Right forelimb (tissue), 1 donor: ENCODE measurements at regions not wholly inside any gene's neighbourhood (a gene's known extent, or its start where the extent isn't known, plus 50 kb on each side); places are given as distances from the start of the nearest gene placed in this dataset.

Experiments
- DNase-seq: peaks from one replicate; pipeline ENCODE4 v3.0.0-alpha.2; 2018

GRCh38 chr2:180115675-180116074 lies 108.6 kb upstream of the CWC22 start:
- no peak for DNase-seq

- no peak for DNase-seq
These were observed 108.2 kb upstream of the CWC22 start for GRCh38 chr2:180115269-180115668.

GRCh38 chr2:180111901-180112300 lies 104.8 kb upstream of the CWC22 start:
- DNase-seq: no peak

- DNase-seq: no peak
These were observed 103.4 kb upstream of the CWC22 start for GRCh38 chr2:180110469-180110868.

- DNase-seq: no peak
These were observed 94.7 kb upstream of the CWC22 start for GRCh38 chr2:180101846-180102245.

- no peak for DNase-seq
These were observed 92.2 kb upstream of the CWC22 start for GRCh38 chr2:180099308-180099707.

- no peak for DNase-seq
These were observed 78.0 kb upstream of the CWC22 start for GRCh38 chr2:180085144-180085543.

GRCh38 chr2:180077295-180077906 lies 70.3 kb upstream of the CWC22 start:
- DNase-seq: no peak

- DNase-seq: no peak
These were observed 68.8 kb upstream of the CWC22 start for GRCh38 chr2:180075870-180076269.

GRCh38 chr2:180071797-180072196 lies 64.7 kb upstream of the CWC22 start:
- no peak for DNase-seq

- DNase-seq: no peak
These were observed 56.5 kb upstream of the CWC22 start for GRCh38 chr2:180063494-180064092.

- DNase-seq: no peak
These were observed 55.1 kb upstream of the CWC22 start for GRCh38 chr2:180062178-180062577.

GRCh38 chr2:180061546-180061945 lies 54.4 kb upstream of the CWC22 start:
- no peak for DNase-seq

GRCh38 chr2:180061085-180061484 lies 54.0 kb upstream of the CWC22 start:
- no peak for DNase-seq

- no peak for DNase-seq
These were observed 51.9 kb upstream of the CWC22 start for GRCh38 chr2:180058993-180059392.

GRCh38 chr2:180057706-180058412 lies 50.8 kb upstream of the CWC22 start:
- no peak for DNase-seq
